Vagina (tissue), 2 donors: ENCODE measurements at regions not wholly inside any gene's neighbourhood (a gene's known extent, or its start where the extent isn't known, plus 50 kb on each side); places are given as distances from the start of the nearest gene placed in this dataset.

Experiments
- CTCF ChIP-seq, 3 experiments: fragments of 450-650 bp in 2 of 3; fragments of 200-600 bp in 1 of 3; sonication (generic) in 1 of 3; IDR thresholded peaks; one replicate each; pipeline ENCODE4 v1.5.1; 2017 to 2019; ENCODE audit warnings: antibody characterized with exemption in 3 of 3, mild to moderate bottlenecking in 2 of 3, moderate library complexity in 2 of 3
- POLR2A ChIP-seq, 2 donors: fragments of 450-650 bp; IDR thresholded peaks; one replicate each; pipeline ENCODE4 v1.6.1; 2017; ENCODE audit warnings: antibody characterized with exemption in 2 of 2, mild to moderate bottlenecking in 2 of 2, moderate library complexity in 2 of 2
- POLR2AphosphoS5 ChIP-seq, 2 donors: sonication (generic); formaldehyde crosslinking; IDR thresholded peaks; one replicate each; pipeline ENCODE4 v1.9.0; 2017; ENCODE audit warnings: antibody characterized with exemption in 2 of 2, mild to moderate bottlenecking in 2 of 2, low read depth in 1 of 2; ENCODE audit not compliant: insufficient read depth in 1 of 2

- no peak for TF ChIP-seq POLR2A (IDR thresholded peaks at IDR 0.05)
- TF ChIP-seq CTCF (IDR thresholded peaks at IDR 0.05): no peak
- TF ChIP-seq POLR2AphosphoS5 (IDR thresholded peaks at IDR 0.05; ENCODE audit: insufficient read depth in 1 of 2, low read depth in 1 of 2): no peak
These were observed 81.5 kb upstream of the TMEM260 start for GRCh38 chr14:56498112-56498511.
